Endothelial cell of umbilical vein (primary cell): ENCODE measurements at regions not wholly inside any gene's neighbourhood (a gene's known extent, or its start where the extent isn't known, plus 50 kb on each side); places are given as distances from the start of the nearest gene placed in this dataset.

ENCODE experiments used
- BruUV-seq: library from RNA; stranded (reverse); fragments of 400-500 nt; replicated peaks from 2 replicates; lab custom pipeline; 2021; lab: Mats Ljungman, UMichigan
- CTCF ChIA-PET: fragments of 300-600, 350-600 bp; sonication (Branson Sonifier 250); formaldehyde crosslinking; loops from one replicate; lab custom pipeline; 2021; ENCODE audit warnings: antibody characterized with exemption, inconsistent platforms; lab: Charles Lee
- POLR2A ChIA-PET: fragments of 300-600, 350-600 bp; sonication (Branson Sonifier 250); formaldehyde crosslinking; loops from one replicate; lab custom pipeline; 2021; ENCODE audit warnings: antibody characterized with exemption, inconsistent platforms; lab: Charles Lee
- DNase-seq: peaks from one replicate; pipeline ENCODE4 v3.0.0-alpha.2; 2011; ENCODE audit warnings: low read depth, low spot score
- FAIRE-seq: peaks from 2 replicates; lab custom pipeline; 2011; peaks lifted over from hg19 to GRCh38; lab: Jason Lieb, UNC
- H2AFZ ChIP-seq: 2 replicates; pipeline ENCODE4 v1.6.0; 2012; ENCODE audit warnings: low read depth, low read length, control low read depth, inconsistent platforms
- H3K27ac ChIP-seq: 2 replicates; pipeline ENCODE4 v1.5.1; 2011; ENCODE audit warnings: low read depth, mild to moderate bottlenecking, control low read depth, low read length, moderate library complexity; ENCODE audit not compliant: insufficient read depth
- H3K27me3 ChIP-seq, 2 experiments: 2 replicates each; pipeline versions ENCODE4 v1.6.0 to v1.6.1; 2011; ENCODE audit warnings: low read length in 2 of 2, mixed read lengths in 1 of 2; ENCODE audit not compliant: control insufficient read depth in 2 of 2, insufficient read depth in 2 of 2
- H3K36me3 ChIP-seq, 2 experiments: 2 replicates in 1 of 2; 3 replicates in 1 of 2; pipeline ENCODE4 v1.5.1; 2011; ENCODE audit warnings: low read length in 2 of 2, mild to moderate bottlenecking in 1 of 2, moderate library complexity in 1 of 2; ENCODE audit not compliant: control insufficient read depth in 2 of 2, insufficient read depth in 2 of 2; ENCODE audit errors: extremely low read depth in 1 of 2
- H3K4me1 ChIP-seq: 3 replicates; pipeline ENCODE4 v1.5.1; 2011; ENCODE audit warnings: mild to moderate bottlenecking, low read length; ENCODE audit not compliant: control insufficient read depth, insufficient read depth; ENCODE audit errors: extremely low read depth
- H3K4me2 ChIP-seq: 2 replicates; pipeline ENCODE4 v1.6.1; 2011; ENCODE audit warnings: low read length, control low read depth, mixed read lengths; ENCODE audit not compliant: insufficient read depth
- H3K4me3 ChIP-seq, 3 experiments: fragments of 200-600 bp in 1 of 3; sonication (generic), shearing (Covaris generic) in 1 of 3; replicated peaks in 1 of 3; 2 replicates each; pipeline ENCODE4 v1.5.1; 2011 to 2016; ENCODE audit warnings: control low read depth in 3 of 3, low read length in 3 of 3, mild to moderate bottlenecking in 2 of 3, inconsistent platforms in 1 of 3, low read depth in 1 of 3, moderate library complexity in 1 of 3; ENCODE audit not compliant: insufficient read depth in 1 of 3
- H3K79me2 ChIP-seq: 2 replicates; pipeline ENCODE4 v1.6.0; 2012; ENCODE audit warnings: low read length, inconsistent platforms; ENCODE audit not compliant: control insufficient read depth, insufficient read depth
- H3K9ac ChIP-seq: replicated peaks from 2 replicates; pipeline ENCODE3; 2011; ENCODE audit warnings: low read length, control low read depth; ENCODE audit not compliant: insufficient read depth; ENCODE audit errors: extremely low read depth
- H3K9me1 ChIP-seq: replicated peaks from 3 replicates; pipeline ENCODE4 v1.6.0; 2011; ENCODE audit warnings: mild to moderate bottlenecking, low read length; ENCODE audit not compliant: control insufficient read depth, insufficient read depth; ENCODE audit errors: extremely low read depth
- H3K9me3 ChIP-seq: replicated peaks from 2 replicates; pipeline ENCODE4 v1.5.1; 2012; ENCODE audit warnings: low read length, inconsistent platforms; ENCODE audit not compliant: control insufficient read depth, insufficient read depth
- H4K20me1 ChIP-seq: replicated peaks from 2 replicates; pipeline ENCODE3; 2011; ENCODE audit warnings: mild to moderate bottlenecking, low read length; ENCODE audit not compliant: control insufficient read depth, insufficient read depth; ENCODE audit errors: extremely low read depth
- EZH2 ChIP-seq: IDR thresholded peaks from 2 replicates; pipeline ENCODE4 v1.6.1; 2012; ENCODE audit warnings: borderline replicate concordance, low read depth, mild to moderate bottlenecking, moderate library complexity, low read length, inconsistent platforms; ENCODE audit not compliant: severe bottlenecking
- FOS ChIP-seq: IDR thresholded peaks from 2 replicates; pipeline ENCODE4 v1.6.1; 2011; ENCODE audit warnings: mild to moderate bottlenecking, low read length, moderate library complexity, borderline replicate concordance; ENCODE audit not compliant: insufficient read depth
- GATA2 ChIP-seq: IDR thresholded peaks from 2 replicates; pipeline ENCODE4 v1.7.0; 2011; ENCODE audit warnings: low read depth, mild to moderate bottlenecking, moderate library complexity, mixed read lengths, low read length; ENCODE audit not compliant: insufficient read length, insufficient read depth
- JUN ChIP-seq: IDR thresholded peaks from 2 replicates; pipeline ENCODE4 v1.6.1; 2011; ENCODE audit warnings: borderline replicate concordance, low read depth; ENCODE audit not compliant: insufficient read length, insufficient read depth
- MAX ChIP-seq: IDR thresholded peaks from 2 replicates; pipeline ENCODE4 v1.6.1; 2011; ENCODE audit not compliant: insufficient read depth, insufficient read length
- POLR2A ChIP-seq: IDR thresholded peaks from 2 replicates; pipeline ENCODE4 v1.6.1; 2012; ENCODE audit warnings: low read depth, mild to moderate bottlenecking, control low read depth, low read length
- POLR2AphosphoS5 ChIP-seq: IDR thresholded peaks from 2 replicates; pipeline ENCODE4 v1.6.1; 2012; ENCODE audit warnings: low read depth, mild to moderate bottlenecking, control low read depth, low read length, moderate library complexity; ENCODE audit not compliant: insufficient read depth
- dilution Hi-C: fragments of 300-500 bp; cut with MboI; formaldehyde crosslinking; loops from one replicate; pipeline ENCODE4 v1.15.0; 2019; ENCODE audit warnings: low sequenced_read_pairs; ENCODE audit not compliant: extremely low pct_ligation_motif_present
- intact Hi-C: fragments of 100-400 bp; cut with micrococcal nuclease; formaldehyde crosslinking; loops from one replicate; pipeline ENCODE4 v1.10.0; 2022

GRCh38 chr13:33496336-33496735 is 210.8 kb upstream of the STARD13 start:
- CTCF ChIA-PET = interaction anchor here (1.3 to 1.9 kb wide), 5 partner anchors 9 to 211 kb away, joined by 4 to 10 read pairs (median 6); partner anchors contain the start of gene STARD13
- H3K4me1 ChIP-seq = peaks cover 58% of the 10 kb centered on the region
- POLR2A ChIA-PET = no interaction called here
- H2AFZ ChIP-seq = no peak overlapping the region
- no peak for DNase-seq
- intact Hi-C loops (loop anchor here (10.0 kb wide), 1 partner anchor 658 kb away; no protein-coding TSS in a partner anchor), dilution Hi-C loops (no loop called here)
- H4K20me1 ChIP-seq = no peaks in the 10 kb centered on the region
- H3K9ac ChIP-seq = no peak overlapping the region
- H3K9me3 ChIP-seq = no peaks in the 10 kb centered on the region
- no peaks in the 10 kb centered on the region for H3K27me3 ChIP-seq
- no peaks in the 10 kb centered on the region for H3K79me2 ChIP-seq
- no peak overlapping the region for H3K4me2 ChIP-seq
- no peak overlapping the region for H3K4me3 ChIP-seq
- no peaks in the 10 kb centered on the region for H3K9me1 ChIP-seq
- no peak for FAIRE-seq
- peak overlapping the region; percentile 96 for H3K27ac ChIP-seq
- H3K36me3 ChIP-seq = no peaks in the 10 kb centered on the region
- BruUV-seq = no TSS peak
- TF ChIP-seq MAX (no peak), FOS (no peak), POLR2AphosphoS5 (no peak), JUN (no peak), POLR2A (no peak), GATA2 (no peak), EZH2 (no peak)
